ENCODE measurements at regions not wholly inside any gene's neighbourhood (a gene's known extent, or its start where the extent isn't known, plus 50 kb on each side); places are given as distances from the start of the nearest gene placed in this dataset.

DNA sequence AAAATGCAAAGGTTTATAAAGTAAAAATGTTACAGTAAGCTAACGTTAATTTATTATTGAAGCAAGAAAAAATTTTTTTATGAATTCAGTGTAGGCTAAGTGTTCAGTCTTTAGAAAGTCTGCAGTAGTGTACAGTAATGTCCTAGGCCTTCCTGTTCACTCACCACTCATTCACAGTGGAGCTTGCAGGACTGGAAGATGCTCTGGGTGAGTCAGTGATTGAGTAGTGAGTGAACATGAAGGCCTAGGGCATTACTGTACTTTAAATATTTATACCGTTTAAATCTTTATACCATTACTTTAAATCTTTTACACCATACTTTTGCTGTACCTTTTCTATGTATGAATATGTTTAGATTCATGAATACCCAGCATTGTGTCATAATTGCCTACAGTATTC is 120.3 kb upstream of the SLC38A4 start:
- H3K36me3 ChIP-seq (ENCODE audit: low read depth), result no peaks in the 10 kb centered on the region
- H3K4me1 ChIP-seq (ENCODE audit: low read depth), result no peaks in the 10 kb centered on the region
- intact Hi-C loops (cut with DNase I, micrococcal nuclease), result no loop called here
- no peaks in the 10 kb centered on the region for H3K9me3 ChIP-seq
- TF ChIP-seq, protein P1, sequence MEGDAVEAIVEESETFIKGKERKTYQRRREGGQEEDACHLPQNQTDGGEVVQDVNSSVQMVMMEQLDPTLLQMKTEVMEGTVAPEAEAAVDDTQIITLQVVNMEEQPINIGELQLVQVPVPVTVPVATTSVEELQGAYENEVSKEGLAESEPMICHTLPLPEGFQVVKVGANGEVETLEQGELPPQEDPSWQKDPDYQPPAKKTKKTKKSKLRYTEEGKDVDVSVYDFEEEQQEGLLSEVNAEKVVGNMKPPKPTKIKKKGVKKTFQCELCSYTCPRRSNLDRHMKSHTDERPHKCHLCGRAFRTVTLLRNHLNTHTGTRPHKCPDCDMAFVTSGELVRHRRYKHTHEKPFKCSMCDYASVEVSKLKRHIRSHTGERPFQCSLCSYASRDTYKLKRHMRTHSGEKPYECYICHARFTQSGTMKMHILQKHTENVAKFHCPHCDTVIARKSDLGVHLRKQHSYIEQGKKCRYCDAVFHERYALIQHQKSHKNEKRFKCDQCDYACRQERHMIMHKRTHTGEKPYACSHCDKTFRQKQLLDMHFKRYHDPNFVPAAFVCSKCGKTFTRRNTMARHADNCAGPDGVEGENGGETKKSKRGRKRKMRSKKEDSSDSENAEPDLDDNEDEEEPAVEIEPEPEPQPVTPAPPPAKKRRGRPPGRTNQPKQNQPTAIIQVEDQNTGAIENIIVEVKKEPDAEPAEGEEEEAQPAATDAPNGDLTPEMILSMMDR (IDR thresholded peaks at IDR 0.05), result no peak
- no peak overlapping the region for H3K4me3 ChIP-seq
- no peak for DNase-seq
- no peak for ATAC-seq

DNA sequence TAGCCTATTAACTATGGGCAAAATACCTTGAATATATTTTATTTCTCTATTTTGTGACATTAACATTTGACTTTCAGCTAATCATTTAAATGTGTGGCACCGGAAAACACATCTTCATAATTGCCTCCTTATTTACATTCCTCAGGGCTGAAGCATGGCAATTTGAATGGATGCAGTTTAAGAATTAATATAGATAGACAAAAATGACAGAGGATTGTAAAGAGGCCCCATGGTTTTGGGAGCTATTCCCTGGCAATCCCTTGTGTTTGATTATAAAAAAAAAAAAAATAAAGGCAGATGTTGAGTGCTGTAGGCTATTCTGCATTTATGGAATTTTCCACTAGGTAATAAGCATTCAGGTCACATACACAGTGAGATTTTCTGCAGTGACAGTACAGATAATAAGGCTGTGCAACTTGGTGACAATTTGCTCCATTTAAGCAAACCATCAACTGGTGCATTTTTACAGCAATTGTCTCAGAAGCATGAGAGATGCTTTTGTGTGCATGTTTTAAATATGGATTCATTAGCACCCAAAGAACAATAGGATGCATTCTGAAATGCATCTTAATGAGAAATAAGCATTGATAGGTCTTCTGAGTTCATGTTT is 123.2 kb upstream of the SLC38A4 start:
- ATAC-seq, result no peak
- TF ChIP-seq, protein P1 (IDR thresholded peaks at IDR 0.05), result no peak
- Histone ChIP-seq H3K4me3 (no peak overlapping the region), H3K9me3 (no peaks in the 10 kb centered on the region), H3K36me3 (ENCODE audit: low read depth) (no peaks in the 10 kb centered on the region), H3K4me1 (ENCODE audit: low read depth) (no peaks in the 10 kb centered on the region)
- no peak for DNase-seq
- intact Hi-C loops (cut with DNase I, micrococcal nuclease), result no loop called here

DNA sequence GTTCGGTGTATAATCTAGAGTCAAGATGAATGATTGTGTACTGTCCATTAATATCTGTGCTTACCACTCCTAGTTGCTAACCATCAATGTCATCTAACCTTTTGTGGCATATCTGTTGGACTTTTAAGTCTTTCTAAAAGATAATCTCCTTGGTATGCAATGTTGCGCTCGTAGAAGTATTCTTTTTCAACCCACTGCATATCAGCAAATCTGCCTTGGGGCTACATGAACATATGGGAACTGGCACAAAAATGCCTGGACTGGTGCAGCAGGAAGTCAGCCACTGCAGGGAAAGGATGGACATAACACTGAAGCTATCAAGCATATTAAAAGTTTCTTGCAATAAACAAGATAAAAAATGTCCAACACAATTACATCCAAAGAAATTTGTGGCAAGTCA is 124.3 kb upstream of the SLC38A4 start:
- ATAC-seq, result no peak
- DNase-seq, result no peak
- Histone ChIP-seq H3K36me3 (ENCODE audit: low read depth) (no peaks in the 10 kb centered on the region), H3K4me3 (no peak overlapping the region), H3K9me3 (no peaks in the 10 kb centered on the region), H3K4me1 (ENCODE audit: low read depth) (no peaks in the 10 kb centered on the region)
- TF ChIP-seq, protein P1 (IDR thresholded peaks at IDR 0.05), result no peak
- intact Hi-C loops (cut with DNase I, micrococcal nuclease), result no loop called here

DNA sequence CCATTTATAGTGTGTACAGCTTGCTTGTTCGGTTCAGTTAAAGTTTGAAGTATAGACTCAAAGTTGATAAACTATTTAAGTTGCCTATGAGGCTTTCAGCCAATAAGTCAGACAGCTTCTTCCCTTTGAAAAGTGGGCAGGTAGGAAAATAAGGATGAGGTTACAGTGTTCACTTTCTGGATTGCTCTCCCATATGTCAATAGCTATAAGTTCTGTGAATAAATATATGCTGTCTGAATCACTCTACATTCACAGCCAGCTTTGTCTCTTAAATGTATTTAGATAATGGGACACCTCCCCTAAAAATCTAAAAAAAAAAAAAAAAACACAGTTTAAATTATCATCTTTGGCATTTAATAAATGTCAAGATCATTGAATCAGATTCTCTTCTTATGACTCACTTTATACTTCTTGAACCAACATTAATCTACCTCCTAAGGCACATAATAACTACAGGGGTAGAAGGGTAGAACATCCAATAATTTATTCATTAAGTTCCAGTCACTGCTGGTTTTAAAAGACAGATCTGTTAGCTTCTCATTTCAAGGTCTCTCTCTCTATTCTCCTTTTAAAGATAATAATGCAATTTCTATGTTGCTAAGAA is 126.4 kb upstream of the PCED1B start:
- intact Hi-C loops (cut with DNase I, micrococcal nuclease), result no loop called here
- Histone ChIP-seq H3K9me3 (no peaks in the 10 kb centered on the region), H3K4me1 (ENCODE audit: low read depth) (no peaks in the 10 kb centered on the region), H3K4me3 (no peak overlapping the region), H3K36me3 (ENCODE audit: low read depth) (no peaks in the 10 kb centered on the region)
- DNase-seq (no peak), ATAC-seq (no peak)
- TF ChIP-seq, protein P1 (IDR thresholded peaks at IDR 0.05), result no peak

DNA sequence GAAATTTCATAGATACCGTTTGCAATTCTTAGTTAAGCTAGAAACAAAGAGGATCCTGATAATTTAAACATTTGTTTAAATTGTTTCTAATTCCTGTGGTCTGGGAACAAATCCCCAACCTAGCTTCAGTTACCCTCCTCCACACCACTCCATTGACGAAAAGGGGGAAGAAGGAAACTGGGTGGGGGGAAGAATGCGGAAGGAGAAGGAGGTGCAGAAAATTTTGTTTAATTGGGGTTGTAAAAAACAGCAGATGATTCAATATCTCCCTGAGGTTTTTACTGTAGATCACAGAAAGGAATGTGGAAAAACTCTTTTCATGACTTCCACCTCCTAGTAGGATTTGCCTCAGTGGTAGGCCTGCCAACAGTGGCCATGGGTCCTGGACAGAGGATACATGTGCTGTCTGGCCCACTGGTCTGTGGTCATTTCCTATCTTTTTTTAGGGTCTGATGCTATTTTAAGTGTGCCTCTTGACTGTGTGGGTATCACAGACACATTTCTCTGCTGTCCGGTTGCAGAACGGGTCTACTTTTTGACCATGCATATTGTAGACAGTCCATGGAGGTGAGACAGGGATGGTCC is 122.9 kb upstream of the PCED1B start:
- Histone ChIP-seq H3K36me3 (ENCODE audit: low read depth) (no peaks in the 10 kb centered on the region), H3K4me3 (no peak overlapping the region), H3K4me1 (ENCODE audit: low read depth) (no peaks in the 10 kb centered on the region), H3K9me3 (no peaks in the 10 kb centered on the region)
- intact Hi-C loops (cut with DNase I, micrococcal nuclease), result no loop called here
- DNase-seq (no peak), ATAC-seq (no peak)
- TF ChIP-seq, protein P1 (IDR thresholded peaks at IDR 0.05), result no peak

Data from mucosa of descending colon (tissue), 3 donors.